ENCODE measurements at regions not wholly inside any gene's neighbourhood (a gene's known extent, or its start where the extent isn't known, plus 50 kb on each side); places are given as distances from the start of the nearest gene placed in this dataset.
"Not testable (repeated sequence)": the region's sequence is repeated elsewhere in the genome, so short reads cannot be mapped to it uniquely, and the experiment has no call there.

- no peak for DNase-seq
- Histone ChIP-seq H3K36me3 (replicated peaks in 1 of 2; ENCODE audit: control insufficient read depth in 1 of 2, insufficient read depth in 2 of 2, low read length in 2 of 2) (no peaks in the 10 kb centered on the region), H3K4me1 (ENCODE audit: control insufficient read depth in 1 of 2, insufficient read depth in 2 of 2, low read length in 2 of 2) (no peaks in the 10 kb centered on the region), H3K79me2 (ENCODE audit: insufficient read depth, low read length) (no peaks in the 10 kb centered on the region), H3K27me3 (ENCODE audit: control insufficient read depth in 2 of 2, insufficient read depth in 2 of 2, low read length in 2 of 2) (no peaks in the 10 kb centered on the region), H3K9me3 (replicated peaks in 1 of 2; ENCODE audit: control insufficient read depth in 1 of 2, insufficient read depth in 1 of 2, low read length in 2 of 2) (peaks cover 5 to 9% of the 10 kb centered on the region in 2 donors), H2AFZ (ENCODE audit: insufficient read depth, low read depth, low read length, poor library complexity, severe bottlenecking) (no peak overlapping the region), H3K4me3 (replicated peaks in 1 of 3; ENCODE audit: low read depth in 2 of 3, low read length in 3 of 3) (no peak overlapping the region), H3K4me2 (replicated peaks; ENCODE audit: extremely low read depth, low read length, poor library complexity, severe bottlenecking) (no peak overlapping the region), H3K9ac (ENCODE audit: insufficient read depth, low read length, poor library complexity, severe bottlenecking) (no peak overlapping the region), H4K20me1 (ENCODE audit: insufficient read depth, low read length) (no peaks in the 10 kb centered on the region), H3K27ac (ENCODE audit: low read depth in 1 of 2, low read length in 2 of 2) (no peak overlapping the region)
- intact Hi-C loops (cut with micrococcal nuclease): no loop called here
- Mint-ChIP-seq H3K9me3 (peaks cover 7 to 21% (median 14%) of the 10 kb centered on the region in 7 donors), H3K4me1 (no peaks in the 10 kb centered on the region), H3K4me3 (no peak overlapping the region), H3K27me3 (ENCODE audit: low read depth in 3 of 3) (peaks cover 0 to 2% (median 1%) of the 10 kb centered on the region in 3 donors), H3K27ac (no peak overlapping the region), H3K36me3 (no peaks in the 10 kb centered on the region)
- WGBS (ENCODE audit: insufficient coverage): no CpG with 5 or more reads among the region's 6 CpGs
- no peak for TF ChIP-seq CTCF (IDR thresholded peaks at IDR 0.05)
These were observed 240.1 kb downstream of the TFAP2A start for GRCh38 chr6:10174761-10175160.

- Histone ChIP-seq H3K9me3 (replicated peaks in 1 of 2; ENCODE audit: control insufficient read depth in 1 of 2, insufficient read depth in 1 of 2, low read length in 2 of 2) (peaks cover 5 to 12% of the 10 kb centered on the region in 2 donors), H3K4me3 (replicated peaks in 1 of 3; ENCODE audit: low read depth in 2 of 3, low read length in 3 of 3) (no peak overlapping the region), H3K36me3 (replicated peaks in 1 of 2; ENCODE audit: control insufficient read depth in 1 of 2, insufficient read depth in 2 of 2, low read length in 2 of 2) (no peaks in the 10 kb centered on the region), H3K27me3 (ENCODE audit: control insufficient read depth in 2 of 2, insufficient read depth in 2 of 2, low read length in 2 of 2) (no peaks in the 10 kb centered on the region), H2AFZ (ENCODE audit: insufficient read depth, low read depth, low read length, poor library complexity, severe bottlenecking) (no peak overlapping the region), H3K9ac (ENCODE audit: insufficient read depth, low read length, poor library complexity, severe bottlenecking) (no peak overlapping the region), H4K20me1 (ENCODE audit: insufficient read depth, low read length) (no peaks in the 10 kb centered on the region), H3K27ac (ENCODE audit: low read depth in 1 of 2, low read length in 2 of 2) (no peak overlapping the region), H3K4me2 (replicated peaks; ENCODE audit: extremely low read depth, low read length, poor library complexity, severe bottlenecking) (no peak overlapping the region), H3K79me2 (ENCODE audit: insufficient read depth, low read length) (no peaks in the 10 kb centered on the region), H3K4me1 (ENCODE audit: control insufficient read depth in 1 of 2, insufficient read depth in 2 of 2, low read length in 2 of 2) (no peaks in the 10 kb centered on the region)
- Mint-ChIP-seq H3K4me1 (no peaks in the 10 kb centered on the region), H3K9me3 (peaks cover 7 to 21% (median 14%) of the 10 kb centered on the region in 7 donors), H3K27me3 (ENCODE audit: low read depth in 3 of 3) (peaks cover 0 to 1% (median under 1%) of the 10 kb centered on the region in 3 donors), H3K4me3 (no peak overlapping the region), H3K27ac (no peak overlapping the region), H3K36me3 (no peaks in the 10 kb centered on the region)
- no peak for DNase-seq
- intact Hi-C loops (cut with micrococcal nuclease): no loop called here
- whole genome bisulfite sequencing (ENCODE audit: insufficient coverage): no CpG with 5 or more reads among the region's 3 CpGs
- TF ChIP-seq CTCF (IDR thresholded peaks at IDR 0.05): no peak
These were observed 240.8 kb downstream of the TFAP2A start for GRCh38 chr6:10174056-10174455.

- peaks cover 9 to 12% of the 10 kb centered on the region in 2 donors for H3K9me3 ChIP-seq (replicated peaks in 1 of 2; ENCODE audit: control insufficient read depth in 1 of 2, insufficient read depth in 1 of 2, low read length in 2 of 2)
- H4K20me1 ChIP-seq (ENCODE audit: insufficient read depth, low read length); H3K27me3 ChIP-seq (ENCODE audit: control insufficient read depth in 2 of 2, insufficient read depth in 2 of 2, low read length in 2 of 2); DNase-seq; H3K4me1 Mint-ChIP-seq; H3K4me3 ChIP-seq (replicated peaks in 1 of 3; ENCODE audit: low read depth in 2 of 3, low read length in 3 of 3); H3K4me2 ChIP-seq (replicated peaks; ENCODE audit: extremely low read depth, low read length, poor library complexity, severe bottlenecking); H3K27ac ChIP-seq (ENCODE audit: low read depth in 1 of 2, low read length in 2 of 2); H3K79me2 ChIP-seq (ENCODE audit: insufficient read depth, low read length); intact Hi-C loops (cut with micrococcal nuclease); H3K9ac ChIP-seq (ENCODE audit: insufficient read depth, low read length, poor library complexity, severe bottlenecking); H3K4me3 Mint-ChIP-seq; H3K27me3 Mint-ChIP-seq (ENCODE audit: low read depth in 3 of 3); H3K27ac Mint-ChIP-seq; H3K36me3 Mint-ChIP-seq; H3K36me3 ChIP-seq (replicated peaks in 1 of 2; ENCODE audit: control insufficient read depth in 1 of 2, insufficient read depth in 2 of 2, low read length in 2 of 2); H2AFZ ChIP-seq (ENCODE audit: insufficient read depth, low read depth, low read length, poor library complexity, severe bottlenecking); H3K4me1 ChIP-seq (ENCODE audit: control insufficient read depth in 1 of 2, insufficient read depth in 2 of 2, low read length in 2 of 2): not testable (repeated sequence)
- peaks cover 9 to 21% (median 16%) of the 10 kb centered on the region in 7 donors for H3K9me3 Mint-ChIP-seq
- 96% methylated on average over 22 of the region's 29 CpGs for WGBS (ENCODE audit: insufficient coverage)
These were observed 243.2 kb downstream of the TFAP2A start for GRCh38 chr6:10171706-10172105.
